ENCODE measurements at regions not wholly inside any gene's neighbourhood (a gene's known extent, or its start where the extent isn't known, plus 50 kb on each side); places are given as distances from the start of the nearest gene placed in this dataset.

DNA sequence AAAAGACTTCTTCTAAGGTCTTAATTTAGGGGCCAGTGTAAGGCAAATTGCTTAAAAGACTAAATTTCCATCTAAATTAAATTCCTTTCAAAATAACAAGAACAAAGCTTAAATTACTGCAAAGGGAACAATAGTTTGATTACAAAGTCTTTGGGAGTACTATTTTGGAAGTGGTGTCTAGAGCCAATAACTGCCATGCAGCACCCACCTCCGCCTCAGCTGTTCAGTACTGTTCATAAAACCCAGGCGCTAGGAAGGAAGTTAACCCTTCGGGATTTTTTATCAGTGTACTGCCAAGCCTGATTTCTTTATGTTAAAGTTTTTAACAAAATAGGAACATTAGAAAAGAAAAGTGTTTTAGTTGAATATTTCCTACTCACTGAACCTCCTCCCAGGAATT, 210.1 kb downstream of the LIG4 start:
- CTCF ChIA-PET, result no interaction called here
- Mint-ChIP-seq H3K36me3 (no peaks in the 10 kb centered on the region), H3K9me3 (peaks cover 4% of the 10 kb centered on the region), H3K4me1 (no peaks in the 10 kb centered on the region), H3K4me3 (no peak overlapping the region), H3K27ac (no peak overlapping the region), H3K27me3 (no peaks in the 10 kb centered on the region)
- DNase-seq, result no peak

DNA sequence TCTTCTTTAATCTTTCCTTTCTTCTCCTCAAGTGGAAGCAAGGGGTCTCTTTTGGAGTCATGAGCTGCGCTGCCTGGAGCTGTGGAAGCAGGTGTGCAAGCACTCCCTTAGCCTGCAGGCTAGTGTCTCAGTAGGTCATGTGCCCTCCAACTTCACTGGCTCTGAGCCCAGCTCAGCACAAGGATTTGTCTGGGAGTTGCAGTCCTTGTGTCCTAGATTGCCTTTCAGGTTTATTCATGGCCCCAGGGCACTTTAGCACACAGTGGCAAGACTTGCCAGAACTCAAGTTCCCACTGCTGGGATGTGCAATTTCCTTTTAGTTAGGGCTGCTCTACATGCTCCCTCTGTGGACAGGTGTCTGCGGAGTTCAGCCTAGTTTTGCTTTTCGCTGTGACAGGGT, 211.7 kb downstream of the LIG4 start:
- Mint-ChIP-seq H3K27ac (no peak overlapping the region), H3K27me3 (no peaks in the 10 kb centered on the region), H3K9me3 (peaks cover 6% of the 10 kb centered on the region), H3K4me1 (no peaks in the 10 kb centered on the region), H3K4me3 (no peak overlapping the region), H3K36me3 (no peaks in the 10 kb centered on the region)
- DNase-seq, result no peak
- CTCF ChIA-PET, result no interaction called here

DNA sequence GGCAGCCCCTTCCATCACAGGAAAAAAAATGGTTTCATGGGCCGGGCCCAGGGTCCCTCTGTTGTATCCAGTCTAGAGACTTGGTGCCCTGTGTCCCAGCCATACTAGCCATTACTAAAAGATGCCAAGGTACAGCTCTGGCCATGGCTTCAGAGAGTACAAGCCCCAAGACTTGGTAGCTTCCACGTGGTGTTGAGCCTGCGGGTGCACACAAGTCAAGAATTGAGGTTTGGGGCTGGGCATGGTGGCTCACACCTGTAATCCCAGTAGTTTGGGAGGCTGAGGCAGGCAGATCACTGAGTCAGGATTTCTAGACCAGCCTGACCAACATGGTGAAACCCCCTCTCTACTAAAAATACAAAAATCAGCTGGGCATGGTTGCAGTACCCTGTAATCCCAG, 214.3 kb downstream of the LIG4 start:
- no peak for DNase-seq
- H3K9me3 Mint-ChIP-seq, result peaks cover 6% of the 10 kb centered on the region
- CTCF ChIA-PET, result interaction anchor here (0.7 kb wide), 1 partner anchor 428 kb away, joined by 5 read pairs; no protein-coding TSS in a partner anchor
- no peaks in the 10 kb centered on the region for H3K36me3 Mint-ChIP-seq
- no peaks in the 10 kb centered on the region for H3K4me1 Mint-ChIP-seq
- H3K27me3 Mint-ChIP-seq, result no peaks in the 10 kb centered on the region
- no peak overlapping the region for H3K4me3 Mint-ChIP-seq
- H3K27ac Mint-ChIP-seq, result no peak overlapping the region

DNA sequence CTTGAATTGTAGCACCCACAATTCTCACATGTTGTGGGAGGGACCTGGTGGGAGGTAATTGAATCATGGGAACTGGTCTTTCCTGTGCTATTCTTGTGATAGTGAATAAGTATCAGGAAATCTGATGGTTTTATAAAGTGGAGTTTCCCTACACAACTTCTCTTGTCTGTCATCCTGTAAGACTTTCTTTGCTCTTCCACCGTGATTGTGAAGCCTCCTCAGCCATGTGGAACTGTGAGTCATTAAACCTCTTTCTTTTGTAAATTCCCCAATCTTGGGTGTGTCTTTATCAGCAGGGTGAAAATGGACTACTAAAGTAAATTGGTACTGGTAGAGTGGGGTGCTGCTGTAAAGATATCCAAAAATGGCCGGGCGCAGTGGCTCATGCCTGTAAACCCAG, 215.6 kb downstream of the LIG4 start:
- H3K4me1 Mint-ChIP-seq, result no peaks in the 10 kb centered on the region
- H3K36me3 Mint-ChIP-seq, result no peaks in the 10 kb centered on the region
- no peaks in the 10 kb centered on the region for H3K27me3 Mint-ChIP-seq
- H3K4me3 Mint-ChIP-seq, result no peak overlapping the region
- H3K27ac Mint-ChIP-seq, result no peak overlapping the region
- H3K9me3 Mint-ChIP-seq, result peaks cover 6% of the 10 kb centered on the region
- no peak for DNase-seq
- CTCF ChIA-PET, result no interaction called here

DNA sequence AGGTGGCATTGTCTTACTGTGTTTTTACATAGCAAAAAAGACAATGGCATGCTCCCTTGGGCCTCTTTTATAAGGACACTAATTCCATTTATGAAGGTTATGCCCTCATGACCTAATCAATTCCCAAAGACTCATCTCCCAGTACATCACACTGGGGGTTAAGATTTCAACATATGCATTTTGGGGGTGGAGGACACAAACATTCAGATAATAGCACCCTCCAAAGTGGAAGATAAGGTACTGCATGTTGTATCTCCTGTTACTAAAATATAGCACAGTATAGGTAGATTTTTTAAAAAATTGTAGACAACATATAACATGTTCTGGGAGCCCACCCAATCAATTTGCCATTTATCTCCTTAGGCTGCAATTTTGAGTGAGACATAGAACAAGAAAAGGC, 221.2 kb downstream of the LIG4 start:
- no peak overlapping the region for H3K4me3 Mint-ChIP-seq
- no peaks in the 10 kb centered on the region for H3K36me3 Mint-ChIP-seq
- no peaks in the 10 kb centered on the region for H3K27me3 Mint-ChIP-seq
- DNase-seq, result no peak
- CTCF ChIA-PET, result no interaction called here
- H3K4me1 Mint-ChIP-seq, result no peaks in the 10 kb centered on the region
- no peaks in the 10 kb centered on the region for H3K9me3 Mint-ChIP-seq
- no peak overlapping the region for H3K27ac Mint-ChIP-seq

DNA sequence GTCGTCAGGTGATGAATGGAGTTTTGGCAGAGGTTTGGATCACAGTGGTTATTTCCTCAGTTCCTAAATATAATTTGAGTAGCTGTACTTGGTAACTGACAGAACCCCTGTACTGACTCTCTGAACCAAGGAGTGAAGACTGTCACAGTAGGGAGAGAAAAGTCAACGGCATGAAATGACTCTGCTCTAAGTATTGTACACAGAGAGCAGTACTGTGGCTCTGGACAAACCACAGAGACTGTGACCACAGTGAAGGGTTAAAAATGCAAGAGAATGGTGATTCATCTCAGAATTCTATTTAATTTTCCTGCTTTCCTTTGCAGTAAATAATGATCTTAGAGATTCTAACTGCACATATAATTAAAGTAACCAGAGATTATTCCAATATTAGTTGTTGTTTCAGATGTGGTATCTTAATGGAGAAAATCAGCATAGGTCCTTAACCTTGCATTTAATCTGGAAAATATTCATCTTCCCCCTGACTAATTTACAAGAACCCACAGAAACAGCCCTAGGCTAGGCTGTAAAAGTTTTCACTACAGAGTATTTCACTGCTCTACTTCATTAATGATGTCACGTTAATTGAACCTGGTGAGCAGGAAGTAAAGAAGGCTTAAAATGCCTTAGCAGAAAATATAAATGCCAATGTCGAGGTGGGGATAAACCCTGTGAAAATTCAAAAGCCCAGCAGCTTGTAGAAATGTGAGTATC, 221.9 kb downstream of the LIG4 start:
- Mint-ChIP-seq H3K36me3 (no peaks in the 10 kb centered on the region), H3K9me3 (no peaks in the 10 kb centered on the region), H3K27me3 (no peaks in the 10 kb centered on the region), H3K4me3 (no peak overlapping the region), H3K4me1 (no peaks in the 10 kb centered on the region), H3K27ac (no peak overlapping the region)
- CTCF ChIA-PET, result no interaction called here
- no peak for DNase-seq

DNA sequence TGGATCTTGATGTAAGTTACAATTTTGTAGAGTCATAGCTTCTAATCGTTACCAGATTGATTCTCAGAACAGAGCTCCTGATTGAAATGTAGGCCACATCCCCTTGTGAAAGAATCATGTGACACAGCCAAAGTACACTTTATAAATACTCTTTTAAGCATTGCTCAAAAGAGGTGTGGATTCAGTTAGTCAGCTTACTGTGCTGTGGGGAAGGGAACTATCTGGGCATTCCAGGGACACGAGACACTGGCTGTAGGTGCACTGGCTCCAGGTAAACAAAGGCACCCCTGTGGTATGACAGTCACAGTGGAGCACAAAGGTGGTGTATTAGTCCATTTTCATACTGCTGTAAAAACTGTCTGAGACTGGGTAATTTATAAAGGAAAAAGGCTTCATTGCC, 222.8 kb downstream of the LIG4 start:
- no peaks in the 10 kb centered on the region for H3K4me1 Mint-ChIP-seq
- H3K27me3 Mint-ChIP-seq, result no peaks in the 10 kb centered on the region
- H3K9me3 Mint-ChIP-seq, result no peaks in the 10 kb centered on the region
- H3K4me3 Mint-ChIP-seq, result no peak overlapping the region
- no peaks in the 10 kb centered on the region for H3K36me3 Mint-ChIP-seq
- no peak overlapping the region for H3K27ac Mint-ChIP-seq
- DNase-seq, result no peak
- CTCF ChIA-PET, result no interaction called here

DNA sequence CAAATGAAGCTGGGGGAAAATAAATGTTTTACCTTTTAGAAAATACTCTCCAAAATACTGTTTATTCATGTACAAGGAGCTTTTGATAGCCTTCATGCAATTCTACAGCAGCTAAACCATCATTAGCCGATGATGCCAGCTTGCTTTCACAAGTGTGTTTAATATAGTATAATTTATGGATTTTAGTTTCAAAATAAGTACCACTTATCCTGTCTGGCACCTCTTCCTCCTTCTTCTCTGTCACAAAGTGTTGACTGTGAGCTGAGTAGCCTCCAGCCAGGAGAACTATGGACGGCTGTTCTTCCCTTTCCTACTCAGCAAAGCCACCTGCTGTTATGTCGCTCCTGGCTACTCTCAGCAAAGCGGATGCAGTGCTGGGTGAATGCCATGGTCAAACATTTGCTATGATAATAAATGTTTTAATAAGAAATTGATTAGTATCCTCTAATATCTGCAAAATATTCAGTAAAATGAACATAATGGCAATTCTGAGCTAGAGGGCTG, 238.2 kb downstream of the LIG4 start:
- no peak overlapping the region for H3K27ac Mint-ChIP-seq
- no peaks in the 10 kb centered on the region for H3K9me3 Mint-ChIP-seq
- CTCF ChIA-PET, result no interaction called here
- H3K27me3 Mint-ChIP-seq, result no peaks in the 10 kb centered on the region
- no peaks in the 10 kb centered on the region for H3K36me3 Mint-ChIP-seq
- no peak for DNase-seq
- no peak overlapping the region for H3K4me3 Mint-ChIP-seq
- H3K4me1 Mint-ChIP-seq, result no peaks in the 10 kb centered on the region

DNA sequence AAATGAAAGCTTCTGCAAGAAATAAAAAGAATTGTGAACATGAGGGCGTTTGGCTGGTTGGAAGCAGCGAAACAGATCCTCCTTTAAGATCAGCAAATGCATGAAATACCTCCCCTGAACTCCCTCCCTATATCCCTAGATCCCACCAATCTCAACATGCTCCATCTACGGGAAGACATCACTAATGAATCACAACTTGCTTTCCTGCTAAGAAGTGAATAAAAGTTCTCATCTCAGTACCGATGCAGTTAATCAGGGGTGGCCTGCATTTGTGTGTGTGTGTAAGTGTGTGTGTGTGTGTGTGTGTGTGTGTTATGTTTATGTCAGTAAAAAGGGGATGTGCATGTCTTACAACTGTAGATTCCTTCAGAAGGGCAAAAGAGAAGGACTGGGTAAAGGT, 238.7 kb downstream of the LIG4 start:
- Mint-ChIP-seq H3K27me3 (no peaks in the 10 kb centered on the region), H3K27ac (no peak overlapping the region), H3K4me3 (no peak overlapping the region), H3K36me3 (no peaks in the 10 kb centered on the region), H3K4me1 (no peaks in the 10 kb centered on the region), H3K9me3 (no peaks in the 10 kb centered on the region)
- no peak for DNase-seq
- CTCF ChIA-PET, result no interaction called here

DNA sequence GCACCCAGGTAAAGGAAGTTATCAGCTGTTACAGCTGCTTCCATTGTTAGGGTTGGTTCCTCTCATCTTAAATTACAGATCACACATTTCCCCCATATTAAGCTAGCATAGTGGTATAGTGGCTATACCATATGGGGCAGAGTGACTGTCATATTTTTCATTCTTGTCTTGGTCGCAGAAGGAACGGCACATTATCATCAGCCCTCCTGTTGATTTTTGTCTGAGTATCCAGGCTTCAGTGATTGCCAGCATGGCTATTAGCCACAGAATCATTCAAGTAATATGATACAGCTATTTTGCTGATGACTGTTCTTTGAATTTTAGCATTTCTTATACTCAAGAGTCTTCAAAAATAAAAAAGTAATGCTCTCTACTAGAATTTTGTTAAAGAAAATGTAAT, 240.9 kb downstream of the LIG4 start:
- no peaks in the 10 kb centered on the region for H3K36me3 Mint-ChIP-seq
- CTCF ChIA-PET, result no interaction called here
- no peaks in the 10 kb centered on the region for H3K4me1 Mint-ChIP-seq
- H3K9me3 Mint-ChIP-seq, result no peaks in the 10 kb centered on the region
- H3K4me3 Mint-ChIP-seq, result no peak overlapping the region
- DNase-seq, result no peak
- H3K27me3 Mint-ChIP-seq, result no peaks in the 10 kb centered on the region
- no peak overlapping the region for H3K27ac Mint-ChIP-seq

DNA sequence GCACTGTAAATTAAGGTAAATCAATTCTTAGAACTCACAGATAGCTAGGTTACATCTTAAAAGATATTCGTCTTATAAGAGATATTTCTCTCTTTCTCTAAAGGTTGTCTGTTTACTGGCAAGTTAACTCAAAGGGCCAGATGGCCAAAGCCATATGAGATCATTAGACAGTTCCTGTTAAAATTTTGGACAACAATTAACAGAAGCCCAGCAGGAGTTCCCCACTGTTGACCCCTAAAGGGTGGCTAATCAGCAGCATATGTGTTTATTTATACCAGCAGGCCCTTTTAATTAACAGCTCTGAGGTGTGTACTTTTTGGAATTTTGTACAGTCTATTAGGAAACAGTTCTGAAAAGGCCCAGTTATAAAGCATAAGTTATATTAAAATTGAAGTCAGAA, 245.8 kb downstream of the LIG4 start:
- no peaks in the 10 kb centered on the region for H3K36me3 Mint-ChIP-seq
- no peaks in the 10 kb centered on the region for H3K9me3 Mint-ChIP-seq
- no peak for DNase-seq
- no peak overlapping the region for H3K27ac Mint-ChIP-seq
- H3K4me3 Mint-ChIP-seq, result no peak overlapping the region
- H3K4me1 Mint-ChIP-seq, result no peaks in the 10 kb centered on the region
- CTCF ChIA-PET, result no interaction called here
- no peaks in the 10 kb centered on the region for H3K27me3 Mint-ChIP-seq

DNA sequence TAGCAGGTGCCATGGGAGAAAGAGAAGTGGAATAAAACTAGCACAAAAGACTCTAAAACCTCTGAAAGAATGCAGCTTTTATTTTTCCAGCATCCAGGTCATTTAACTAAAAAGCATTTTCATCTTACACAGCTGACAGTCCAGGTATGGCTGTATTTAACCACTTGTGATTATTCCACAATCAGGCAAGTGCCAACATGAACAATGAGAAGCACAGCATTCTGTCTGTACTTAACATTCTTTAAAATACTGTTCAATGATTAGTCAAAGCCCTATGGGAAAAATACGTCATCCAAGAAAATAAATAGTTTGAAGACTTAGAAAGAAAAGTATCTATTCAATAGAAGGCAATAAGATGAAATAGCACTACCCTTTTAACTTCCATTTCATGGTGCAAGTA, 246.9 kb downstream of the LIG4 start:
- Mint-ChIP-seq H3K36me3 (no peaks in the 10 kb centered on the region), H3K27me3 (no peaks in the 10 kb centered on the region), H3K4me1 (no peaks in the 10 kb centered on the region), H3K9me3 (peaks cover 4% of the 10 kb centered on the region), H3K27ac (no peak overlapping the region), H3K4me3 (no peak overlapping the region)
- no peak for DNase-seq
- CTCF ChIA-PET, result no interaction called here

DNA sequence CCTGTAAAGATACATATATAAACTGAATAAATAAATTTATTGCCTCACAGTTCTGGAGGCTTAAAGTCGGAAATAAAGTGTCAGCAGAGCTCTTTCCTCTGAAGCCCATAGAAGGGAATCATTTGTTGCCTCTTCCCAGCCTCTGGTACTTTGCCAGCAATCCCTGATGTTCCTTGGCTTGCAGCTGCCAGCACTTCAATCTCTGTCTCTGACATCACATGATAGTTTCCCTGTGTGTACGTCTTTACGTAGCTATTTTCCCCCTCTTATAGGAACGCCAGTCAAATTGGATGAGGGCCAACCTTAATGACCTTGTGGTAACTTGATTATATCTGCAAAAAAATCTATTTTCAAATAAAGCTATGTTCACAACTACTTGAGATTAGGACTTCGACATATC, 250.9 kb downstream of the LIG4 start:
- Mint-ChIP-seq H3K4me3 (no peak overlapping the region), H3K36me3 (no peaks in the 10 kb centered on the region), H3K27me3 (no peaks in the 10 kb centered on the region), H3K9me3 (peaks cover 5% of the 10 kb centered on the region), H3K27ac (no peak overlapping the region), H3K4me1 (no peaks in the 10 kb centered on the region)
- CTCF ChIA-PET, result no interaction called here
- no peak for DNase-seq

DNA sequence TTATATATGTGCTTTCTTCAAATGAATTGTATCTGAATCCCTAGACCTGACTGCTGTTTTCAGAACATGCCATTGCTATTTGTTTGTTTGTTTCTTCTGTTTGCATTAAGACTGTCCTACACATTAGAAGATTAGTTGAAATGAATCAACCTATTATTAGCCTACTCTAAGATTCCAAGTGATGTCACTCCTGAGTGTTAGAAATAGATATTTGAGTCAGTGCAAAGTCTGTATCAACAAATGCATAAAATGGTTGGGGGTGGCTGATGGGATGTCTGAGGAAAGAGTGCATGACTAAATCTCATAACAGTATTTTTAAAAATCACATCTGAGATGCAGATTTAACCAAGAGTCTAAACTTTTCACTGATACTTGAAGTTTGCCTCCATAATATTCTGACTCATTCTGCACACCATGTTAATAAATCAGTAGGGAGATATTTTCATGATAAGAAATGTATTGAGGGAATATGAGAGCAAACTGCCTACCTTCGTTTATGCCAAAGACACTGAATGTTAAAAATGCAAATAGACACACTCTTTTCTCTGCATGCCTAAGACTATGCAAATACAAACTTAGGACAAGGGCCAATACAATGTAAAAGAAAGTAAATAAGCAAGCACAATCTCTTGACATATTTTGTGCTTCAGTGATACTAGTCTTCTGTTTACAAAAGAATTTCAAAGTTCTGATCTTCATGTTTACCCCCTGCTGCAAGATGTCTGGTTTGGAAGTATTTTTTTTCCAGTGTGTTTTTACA, 253.3 kb downstream of the LIG4 start:
- Mint-ChIP-seq H3K4me1 (no peaks in the 10 kb centered on the region), H3K27me3 (no peaks in the 10 kb centered on the region), H3K27ac (no peak overlapping the region), H3K9me3 (peaks cover 5% of the 10 kb centered on the region), H3K4me3 (no peak overlapping the region), H3K36me3 (no peaks in the 10 kb centered on the region)
- DNase-seq, result no peak
- CTCF ChIA-PET, result no interaction called here

DNA sequence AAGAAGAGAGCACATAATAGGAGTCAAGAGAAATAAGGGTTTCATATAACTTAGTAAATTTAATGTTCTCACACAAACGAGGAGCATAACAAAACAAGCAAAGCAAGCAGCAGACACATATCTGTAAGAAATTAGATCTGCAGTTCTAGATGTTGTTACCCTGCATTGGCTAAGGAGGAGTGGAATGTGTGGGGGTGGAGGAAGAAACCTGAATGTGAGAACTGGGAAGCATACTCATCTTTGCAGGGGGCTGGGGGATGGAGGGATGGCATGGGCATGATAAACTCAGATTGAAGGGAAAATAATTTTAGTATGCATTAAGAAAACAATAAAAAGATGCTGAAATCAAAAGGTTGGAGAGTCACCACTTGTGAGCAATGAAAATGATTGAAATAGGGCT, 255.0 kb downstream of the LIG4 start:
- H3K36me3 Mint-ChIP-seq, result no peaks in the 10 kb centered on the region
- DNase-seq, result no peak
- CTCF ChIA-PET, result interaction anchor here (0.6 kb wide), 1 partner anchor 1458 kb away, joined by 3 read pairs; no protein-coding TSS in a partner anchor
- no peaks in the 10 kb centered on the region for H3K27me3 Mint-ChIP-seq
- H3K27ac Mint-ChIP-seq, result no peak overlapping the region
- H3K9me3 Mint-ChIP-seq, result peaks cover 7% of the 10 kb centered on the region
- no peaks in the 10 kb centered on the region for H3K4me1 Mint-ChIP-seq
- no peak overlapping the region for H3K4me3 Mint-ChIP-seq
